K562 (cell line): ENCODE measurements at regions not wholly inside any gene's neighbourhood (a gene's known extent, or its start where the extent isn't known, plus 50 kb on each side); places are given as distances from the start of the nearest gene placed in this dataset.
A peak's percentile ranks its signal among the peaks of the same experiment; 100 is the strongest.

Source experiments
- ATAC-seq: fragments of 200-7000 bp; cut with Tn5 transposase; 3 replicates; pipeline ENCODE4 v1.9.1; 2020; ENCODE audit warnings: moderate library complexity
- BruUV-seq: library from RNA; stranded (reverse); fragments of 400-500 nt; replicated peaks from 2 replicates; lab custom pipeline; 2021; lab: Mats Ljungman, UMichigan
- CTCF ChIA-PET: fragments of 300-600 bp; formaldehyde crosslinking; extraction: SDS; loops from one replicate; lab custom pipeline; 2021; ENCODE audit warnings: low intra/inter-chr PET ratio; lab: Yijun Ruan, JAX
- POLR2A ChIA-PET: fragments of 300-600, 350-650 bp; sonication (Branson Sonifier 250); formaldehyde crosslinking; extraction: SDS; loops from one replicate; lab custom pipeline; 2021; ENCODE audit warnings: antibody characterized with exemption, inconsistent platforms; lab: Yijun Ruan, JAX
- DNase-seq, 4 experiments: peaks; one replicate each; pipeline versions ENCODE4 v3.0.0 to v3.0.0-alpha.2; 2011 to 2018; ENCODE audit warnings: low spot score in 3 of 4, mixed read lengths in 3 of 4; ENCODE audit errors: extremely low read depth in 1 of 4
- FAIRE-seq: peaks from 2 replicates; lab custom pipeline; 2011; peaks lifted over from hg19 to GRCh38; lab: Jason Lieb, UNC
- H2AFZ ChIP-seq: 2 replicates; pipeline ENCODE4 v1.6.0; 2011; ENCODE audit warnings: low read depth, low read length, control low read depth, inconsistent platforms
- H3K27ac ChIP-seq: fragments of 200-600 bp; 3 replicates; pipeline ENCODE4 v1.8.0; 2011; ENCODE audit warnings: low read depth, mild to moderate bottlenecking, control low read depth, inconsistent platforms, low read length, moderate library complexity, mixed read lengths; ENCODE audit errors: extremely low read depth
- H3K27me3 ChIP-seq, 2 experiments: fragments of 300-600 bp in 1 of 2; 2 replicates in 1 of 2; 3 replicates in 1 of 2; pipeline versions ENCODE4 v1.6.0 to v1.8.0; 2011; ENCODE audit warnings: inconsistent platforms in 2 of 2, low read length in 2 of 2, mild to moderate bottlenecking in 1 of 2, mixed read lengths in 1 of 2, moderate library complexity in 1 of 2; ENCODE audit not compliant: control insufficient read depth in 2 of 2, insufficient read depth in 2 of 2
- H3K36me3 ChIP-seq: fragments of 300-600 bp; 3 replicates; pipeline ENCODE4 v1.8.0; 2011; ENCODE audit warnings: mild to moderate bottlenecking, low read length, inconsistent platforms; ENCODE audit not compliant: control insufficient read depth, insufficient read depth
- H3K4me1 ChIP-seq, 2 experiments: fragments of 200-600 bp in 1 of 2; replicated peaks in 1 of 2; 2 replicates in 1 of 2; 3 replicates in 1 of 2; pipeline versions ENCODE4 v1.5.1 to v1.8.0; 2011; ENCODE audit warnings: inconsistent platforms in 2 of 2, low read length in 2 of 2, mild to moderate bottlenecking in 1 of 2, mixed read lengths in 1 of 2, moderate library complexity in 1 of 2; ENCODE audit not compliant: control insufficient read depth in 2 of 2, insufficient read depth in 2 of 2
- H3K4me2 ChIP-seq: 2 replicates; pipeline ENCODE4 v1.6.1; 2011; ENCODE audit warnings: low read length, control low read depth, inconsistent platforms, mixed read lengths; ENCODE audit not compliant: insufficient read depth
- H3K4me3 ChIP-seq: fragments of 200-600 bp; sonication (generic), shearing (Covaris generic); 2 replicates; pipeline ENCODE4 v1.5.1; 2016; ENCODE audit warnings: control low read depth, inconsistent platforms
- H3K79me2 ChIP-seq: fragments of 200-600 bp; 3 replicates; pipeline ENCODE4 v1.8.0; 2011; ENCODE audit warnings: low read length, inconsistent platforms; ENCODE audit not compliant: control insufficient read depth, insufficient read depth
- H3K9ac ChIP-seq, 2 experiments: 2 replicates each; pipeline versions ENCODE4 v1.6.0 to v1.6.1; 2011; ENCODE audit warnings: low read depth in 2 of 2, low read length in 2 of 2, control low read depth in 1 of 2, inconsistent platforms in 1 of 2, mild to moderate bottlenecking in 1 of 2, mixed read lengths in 1 of 2; ENCODE audit not compliant: insufficient read depth in 1 of 2
- H3K9me1 ChIP-seq: one replicate; pipeline ENCODE4 v1.6.0; 2011; ENCODE audit warnings: inconsistent platforms, mild to moderate bottlenecking, low read length, moderate library complexity; ENCODE audit not compliant: control insufficient read depth, insufficient read depth
- H3K9me3 ChIP-seq: replicated peaks from 2 replicates; pipeline ENCODE4 v1.5.1; 2011; ENCODE audit warnings: low read depth, low read length, inconsistent platforms; ENCODE audit not compliant: control insufficient read depth, insufficient read depth
- H4K20me1 ChIP-seq: replicated peaks from 2 replicates; pipeline ENCODE4 v1.6.1; 2011; ENCODE audit warnings: low read length, inconsistent platforms, mixed read lengths; ENCODE audit not compliant: control insufficient read depth, insufficient read depth
- SRF ChIP-seq, 2 experiments: fragments of 250-450, 450-650 bp in 1 of 2; sonication (Bioruptor Pico) in 1 of 2; sonication (generic) in 1 of 2; formaldehyde crosslinking; IDR thresholded peaks; 2 replicates each; pipeline versions ENCODE4 v1.5.0 to v1.5.1; 2020 to 2022; ENCODE audit warnings: mild to moderate bottlenecking in 1 of 2, missing genetic modification reagents in 1 of 2
- SRSF3 ChIP-seq: fragments of 200-400 bp; formaldehyde crosslinking; IDR thresholded peaks from 2 replicates; pipeline ENCODE4 v1.6.1; 2016; ENCODE audit warnings: mild to moderate bottlenecking, low read length, moderate library complexity; ENCODE audit not compliant: insufficient read depth
- WGBS: fragments of 100-300 bp; shearing (Covaris generic); methylation state at CpG from one replicate; pipeline ENCODE4 v1.1.6; 2016; ENCODE audit warnings: low coverage, mixed read lengths; ENCODE audit not compliant: insufficient coverage; ENCODE audit errors: missing lambda C conversion rate; 5-methylcytosine and 5-hydroxymethylcytosine counted together
- in situ Hi-C: fragments of 300-500 bp; cut with MboI; formaldehyde crosslinking; loops from 4 replicates; pipeline ENCODE4 v1.15.0; 2018; ENCODE audit warnings: inconsistent platforms, mixed read lengths
- intact Hi-C: fragments of 100-400 bp; cut with micrococcal nuclease; formaldehyde crosslinking; loops from 2 replicates; pipeline ENCODE4 v1.14.2; 2022

GRCh38 chr14:33855672-33856071 lies 95.2 kb downstream of the EGLN3 start:
- in situ Hi-C loops: no loop called here
- no TSS peak for BruUV-seq
- CTCF ChIA-PET: no interaction called here

More at GRCh38 chr14:33855672-33856071, 95.2 kb downstream of the EGLN3 start:
- H3K9me3 ChIP-seq: no peaks in the 10 kb centered on the region
- TF ChIP-seq SRF (CRISPR knock-in tag; IDR thresholded peaks at IDR 0.05) (peak in 1 of 2 experiments; percentile 55; a peak in 1 of 4 replicates), SRSF3 (no peak)
- TF ChIP-seq, all 486 proteins: peak for 1
- intact Hi-C loops: no loop called here
- Histone ChIP-seq H3K36me3 (no peaks in the 10 kb centered on the region), H3K27ac (no peak overlapping the region), H3K4me1 (peaks cover 0 to 25% of the 10 kb centered on the region in 2 experiments; a peak in 4 of 5 replicates), H3K4me3 (no peak overlapping the region), H3K79me2 (no peaks in the 10 kb centered on the region), H4K20me1 (no peaks in the 10 kb centered on the region), H3K9ac (no peak overlapping the region), H3K4me2 (no peak overlapping the region), H3K9me1 (no peaks in the 10 kb centered on the region), H2AFZ (no peak overlapping the region), H3K27me3 (no peaks in the 10 kb centered on the region)
- no peak for FAIRE-seq
- ATAC-seq: no peak
- POLR2A ChIA-PET: no interaction called here
- no peak for DNase-seq
- 68% methylated on average over 3 of the region's 3 CpGs for WGBS
